ENCODE measurements at regions not wholly inside any gene's neighbourhood (a gene's known extent, or its start where the extent isn't known, plus 50 kb on each side); places are given as distances from the start of the nearest gene placed in this dataset.

DNA sequence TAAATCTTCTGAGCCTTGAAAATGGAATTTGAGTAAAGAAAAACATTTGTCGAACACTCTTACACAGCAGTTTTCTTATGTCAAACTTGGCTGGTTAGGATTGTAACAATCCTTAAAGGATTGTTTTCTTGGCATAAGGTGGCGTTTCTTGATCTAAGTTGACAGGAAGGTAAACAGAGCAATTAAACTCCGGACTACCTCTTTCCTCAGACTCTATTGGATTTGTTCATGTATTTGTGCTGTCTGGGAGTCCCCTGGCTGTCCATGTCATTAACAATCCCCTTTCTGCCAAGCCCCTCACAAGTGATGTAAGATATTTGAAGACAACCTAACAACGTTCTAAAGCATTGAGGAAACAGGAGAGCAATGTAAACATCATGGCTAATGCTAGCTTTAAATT, 222.5 kb upstream of the SNX19 start:
- no peaks in the 10 kb centered on the region for H3K4me1 Mint-ChIP-seq (ENCODE audit: low read depth, unreplicated experiment)
- TF ChIP-seq, protein P1, sequence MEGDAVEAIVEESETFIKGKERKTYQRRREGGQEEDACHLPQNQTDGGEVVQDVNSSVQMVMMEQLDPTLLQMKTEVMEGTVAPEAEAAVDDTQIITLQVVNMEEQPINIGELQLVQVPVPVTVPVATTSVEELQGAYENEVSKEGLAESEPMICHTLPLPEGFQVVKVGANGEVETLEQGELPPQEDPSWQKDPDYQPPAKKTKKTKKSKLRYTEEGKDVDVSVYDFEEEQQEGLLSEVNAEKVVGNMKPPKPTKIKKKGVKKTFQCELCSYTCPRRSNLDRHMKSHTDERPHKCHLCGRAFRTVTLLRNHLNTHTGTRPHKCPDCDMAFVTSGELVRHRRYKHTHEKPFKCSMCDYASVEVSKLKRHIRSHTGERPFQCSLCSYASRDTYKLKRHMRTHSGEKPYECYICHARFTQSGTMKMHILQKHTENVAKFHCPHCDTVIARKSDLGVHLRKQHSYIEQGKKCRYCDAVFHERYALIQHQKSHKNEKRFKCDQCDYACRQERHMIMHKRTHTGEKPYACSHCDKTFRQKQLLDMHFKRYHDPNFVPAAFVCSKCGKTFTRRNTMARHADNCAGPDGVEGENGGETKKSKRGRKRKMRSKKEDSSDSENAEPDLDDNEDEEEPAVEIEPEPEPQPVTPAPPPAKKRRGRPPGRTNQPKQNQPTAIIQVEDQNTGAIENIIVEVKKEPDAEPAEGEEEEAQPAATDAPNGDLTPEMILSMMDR (IDR thresholded peaks at IDR 0.05; ENCODE audit: partially characterized antibody, unreplicated experiment), result no peak
- H3K9me3 Mint-ChIP-seq (ENCODE audit: unreplicated experiment), result peaks cover 3% of the 10 kb centered on the region
- no peak for DNase-seq
- H3K27ac Mint-ChIP-seq (ENCODE audit: unreplicated experiment), result no peak overlapping the region
- H3K27me3 Mint-ChIP-seq (ENCODE audit: unreplicated experiment), result no peaks in the 10 kb centered on the region
- no peak overlapping the region for H3K4me3 Mint-ChIP-seq (ENCODE audit: unreplicated experiment)
- H3K36me3 Mint-ChIP-seq (ENCODE audit: unreplicated experiment), result no peaks in the 10 kb centered on the region

DNA sequence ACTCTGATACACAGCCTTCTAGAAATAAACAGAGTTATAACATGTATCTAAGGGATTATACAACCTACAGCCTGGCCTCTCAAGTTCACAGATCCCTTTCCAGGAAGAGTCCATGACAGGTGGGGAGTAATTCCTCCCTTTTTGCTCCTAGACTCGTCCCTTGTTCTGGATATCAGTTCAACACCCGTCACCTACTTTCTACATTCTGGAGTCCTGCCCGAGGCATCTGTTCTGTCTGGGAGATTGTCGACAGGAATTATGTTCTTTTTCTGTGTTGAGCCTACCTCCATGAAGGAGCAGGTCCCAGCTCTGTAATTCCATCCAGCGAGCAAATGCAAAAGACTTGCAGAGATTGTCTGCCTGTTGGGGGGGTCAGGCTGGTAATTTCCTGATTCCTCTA, 224.6 kb upstream of the NTM start:
- no peak for DNase-seq
- Mint-ChIP-seq H3K9me3 (ENCODE audit: unreplicated experiment) (no peaks in the 10 kb centered on the region), H3K27ac (ENCODE audit: unreplicated experiment) (no peak overlapping the region), H3K36me3 (ENCODE audit: unreplicated experiment) (no peaks in the 10 kb centered on the region), H3K4me3 (ENCODE audit: unreplicated experiment) (no peak overlapping the region), H3K27me3 (ENCODE audit: unreplicated experiment) (no peaks in the 10 kb centered on the region), H3K4me1 (ENCODE audit: low read depth, unreplicated experiment) (no peaks in the 10 kb centered on the region)
- TF ChIP-seq, protein P1 (IDR thresholded peaks at IDR 0.05; ENCODE audit: partially characterized antibody, unreplicated experiment), result no peak

DNA sequence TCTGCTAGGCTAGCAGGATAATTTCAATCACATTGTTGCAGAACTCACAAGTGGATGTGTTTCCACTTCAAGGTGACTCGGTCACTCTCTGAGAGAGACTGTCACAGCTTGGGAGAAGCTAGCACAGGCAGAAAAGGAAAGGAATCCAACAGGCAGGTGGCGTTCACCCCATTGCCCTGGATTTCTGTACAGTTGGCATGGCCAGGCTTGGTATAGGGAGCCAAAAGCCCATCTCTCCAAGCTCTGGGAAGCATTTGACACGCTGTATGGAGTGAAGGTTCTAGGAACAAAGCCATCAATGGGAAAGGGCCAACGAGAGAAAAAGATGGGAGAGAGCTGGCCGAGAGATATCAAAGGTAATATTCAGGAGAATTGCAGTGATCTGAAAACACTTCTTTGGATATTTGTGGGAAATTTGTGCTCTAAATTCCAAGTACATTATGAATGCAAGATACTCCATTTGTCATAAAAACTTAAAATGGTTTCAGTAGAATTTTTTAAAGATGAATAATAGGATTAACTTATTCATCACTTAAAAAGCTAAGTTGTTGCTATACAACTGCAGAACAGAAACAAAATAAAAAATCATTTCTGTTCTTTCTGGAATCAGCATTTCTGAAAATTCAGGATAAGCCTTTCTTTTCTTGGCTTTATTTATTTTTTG, 223.5 kb upstream of the NTM start:
- Mint-ChIP-seq H3K4me1 (ENCODE audit: low read depth, unreplicated experiment) (no peaks in the 10 kb centered on the region), H3K27ac (ENCODE audit: unreplicated experiment) (no peak overlapping the region), H3K36me3 (ENCODE audit: unreplicated experiment) (no peaks in the 10 kb centered on the region), H3K9me3 (ENCODE audit: unreplicated experiment) (no peaks in the 10 kb centered on the region), H3K27me3 (ENCODE audit: unreplicated experiment) (no peaks in the 10 kb centered on the region), H3K4me3 (ENCODE audit: unreplicated experiment) (no peak overlapping the region)
- TF ChIP-seq, protein P1 (IDR thresholded peaks at IDR 0.05; ENCODE audit: partially characterized antibody, unreplicated experiment), result no peak
- DNase-seq, result no peak

DNA sequence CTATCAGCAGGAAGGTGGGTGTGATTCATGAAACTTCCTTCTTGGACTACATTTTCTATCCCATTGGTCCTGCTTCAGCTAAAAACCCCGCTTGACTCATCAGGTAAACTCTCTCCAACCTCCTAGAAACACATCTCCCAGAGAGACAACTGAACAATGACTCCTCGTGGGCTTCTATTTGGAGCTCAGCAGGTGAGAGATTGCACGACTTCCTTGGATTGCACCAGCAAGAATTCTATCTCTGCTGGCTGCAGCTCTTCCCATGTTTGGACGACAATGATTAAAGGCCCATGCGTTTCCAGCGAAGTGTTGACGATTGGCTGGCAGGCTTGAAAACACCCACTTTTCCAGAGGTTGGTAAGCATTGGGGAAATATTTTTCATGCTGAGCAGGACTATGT, 216.1 kb upstream of the NTM start:
- TF ChIP-seq, protein P1 (IDR thresholded peaks at IDR 0.05; ENCODE audit: partially characterized antibody, unreplicated experiment), result no peak
- DNase-seq, result no peak
- Mint-ChIP-seq H3K4me3 (ENCODE audit: unreplicated experiment) (no peak overlapping the region), H3K27me3 (ENCODE audit: unreplicated experiment) (no peaks in the 10 kb centered on the region), H3K4me1 (ENCODE audit: low read depth, unreplicated experiment) (no peaks in the 10 kb centered on the region), H3K36me3 (ENCODE audit: unreplicated experiment) (no peaks in the 10 kb centered on the region), H3K27ac (ENCODE audit: unreplicated experiment) (no peak overlapping the region), H3K9me3 (ENCODE audit: unreplicated experiment) (no peaks in the 10 kb centered on the region)

DNA sequence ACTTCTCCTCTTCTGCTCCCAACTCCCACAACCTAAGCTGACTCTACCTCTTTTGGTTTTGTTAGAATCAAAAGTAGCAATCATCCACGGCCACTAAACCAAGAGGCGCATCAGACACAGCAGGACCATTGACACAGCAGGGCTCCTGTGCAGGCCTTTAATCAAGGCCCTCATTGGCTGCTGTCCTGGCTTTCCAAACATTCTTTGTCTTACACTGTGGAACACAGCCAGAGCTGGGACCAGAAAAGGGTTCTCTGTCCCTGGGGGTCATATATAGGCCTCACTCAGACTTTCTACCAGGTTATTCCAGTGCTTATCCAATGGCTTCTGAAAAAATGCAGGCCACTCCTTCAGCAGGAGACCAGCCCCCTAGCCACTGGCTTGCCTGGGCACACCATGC, 212.7 kb upstream of the NTM start:
- H3K27me3 Mint-ChIP-seq (ENCODE audit: unreplicated experiment), result no peaks in the 10 kb centered on the region

More for the DNA sequence above, 212.7 kb upstream of the NTM start:
- no peak for DNase-seq
- H3K4me1 Mint-ChIP-seq (ENCODE audit: low read depth, unreplicated experiment), result no peaks in the 10 kb centered on the region
- H3K4me3 Mint-ChIP-seq (ENCODE audit: unreplicated experiment), result no peak overlapping the region
- H3K36me3 Mint-ChIP-seq (ENCODE audit: unreplicated experiment), result no peaks in the 10 kb centered on the region
- TF ChIP-seq, protein P1 (IDR thresholded peaks at IDR 0.05; ENCODE audit: partially characterized antibody, unreplicated experiment), result no peak
- no peak overlapping the region for H3K27ac Mint-ChIP-seq (ENCODE audit: unreplicated experiment)
- no peaks in the 10 kb centered on the region for H3K9me3 Mint-ChIP-seq (ENCODE audit: unreplicated experiment)

All from glutamatergic neuron (in vitro differentiated cells).